ENCODE measurements at regions not wholly inside any gene's neighbourhood (a gene's known extent, or its start where the extent isn't known, plus 50 kb on each side); places are given as distances from the start of the nearest gene placed in this dataset.

DNA sequence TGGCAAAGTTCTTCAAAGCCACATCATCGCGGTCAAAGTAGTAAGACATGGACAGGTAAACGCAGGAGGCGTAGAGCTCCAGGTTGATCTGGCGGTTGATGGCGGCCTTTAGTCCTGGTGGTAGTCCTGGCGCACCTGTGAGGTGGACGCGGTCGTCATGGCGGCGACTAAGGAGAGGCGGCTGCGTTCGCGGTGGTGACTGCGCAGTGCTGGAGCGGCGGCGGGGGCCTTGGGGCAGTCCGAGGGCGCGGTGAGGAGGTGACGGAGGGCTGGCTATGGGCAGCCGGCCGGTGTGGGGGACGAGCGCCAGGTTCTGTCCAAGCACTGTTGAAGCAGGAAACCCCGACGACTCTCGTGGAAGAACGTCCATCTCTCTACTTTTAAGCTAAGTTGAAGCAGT is 136.8 kb downstream of the BASP1 start:
- WGBS, 3 donors, result 96 to 97% (median 97%) methylated on average over 32 of the region's 32 CpGs
- intact Hi-C loops (cut with DNase I), result no loop called here
- H3K27ac ChIP-seq, result no peak overlapping the region
- no peaks in the 10 kb centered on the region for H3K4me1 ChIP-seq (ENCODE audit: insufficient read depth)
- TF ChIP-seq, protein P1, sequence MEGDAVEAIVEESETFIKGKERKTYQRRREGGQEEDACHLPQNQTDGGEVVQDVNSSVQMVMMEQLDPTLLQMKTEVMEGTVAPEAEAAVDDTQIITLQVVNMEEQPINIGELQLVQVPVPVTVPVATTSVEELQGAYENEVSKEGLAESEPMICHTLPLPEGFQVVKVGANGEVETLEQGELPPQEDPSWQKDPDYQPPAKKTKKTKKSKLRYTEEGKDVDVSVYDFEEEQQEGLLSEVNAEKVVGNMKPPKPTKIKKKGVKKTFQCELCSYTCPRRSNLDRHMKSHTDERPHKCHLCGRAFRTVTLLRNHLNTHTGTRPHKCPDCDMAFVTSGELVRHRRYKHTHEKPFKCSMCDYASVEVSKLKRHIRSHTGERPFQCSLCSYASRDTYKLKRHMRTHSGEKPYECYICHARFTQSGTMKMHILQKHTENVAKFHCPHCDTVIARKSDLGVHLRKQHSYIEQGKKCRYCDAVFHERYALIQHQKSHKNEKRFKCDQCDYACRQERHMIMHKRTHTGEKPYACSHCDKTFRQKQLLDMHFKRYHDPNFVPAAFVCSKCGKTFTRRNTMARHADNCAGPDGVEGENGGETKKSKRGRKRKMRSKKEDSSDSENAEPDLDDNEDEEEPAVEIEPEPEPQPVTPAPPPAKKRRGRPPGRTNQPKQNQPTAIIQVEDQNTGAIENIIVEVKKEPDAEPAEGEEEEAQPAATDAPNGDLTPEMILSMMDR (IDR thresholded peaks at IDR 0.05), result no peak
- TF ChIP-seq POLR2A (IDR thresholded peaks at IDR 0.05) (no peak), EP300 (IDR thresholded peaks at IDR 0.05) (no peak)
- no peak for DNase-seq
- H3K4me3 ChIP-seq, result no peak overlapping the region
- H3K27me3 ChIP-seq, result no peaks in the 10 kb centered on the region
- H3K36me3 ChIP-seq, result no peaks in the 10 kb centered on the region
- H3K9me3 ChIP-seq, result no peaks in the 10 kb centered on the region

DNA sequence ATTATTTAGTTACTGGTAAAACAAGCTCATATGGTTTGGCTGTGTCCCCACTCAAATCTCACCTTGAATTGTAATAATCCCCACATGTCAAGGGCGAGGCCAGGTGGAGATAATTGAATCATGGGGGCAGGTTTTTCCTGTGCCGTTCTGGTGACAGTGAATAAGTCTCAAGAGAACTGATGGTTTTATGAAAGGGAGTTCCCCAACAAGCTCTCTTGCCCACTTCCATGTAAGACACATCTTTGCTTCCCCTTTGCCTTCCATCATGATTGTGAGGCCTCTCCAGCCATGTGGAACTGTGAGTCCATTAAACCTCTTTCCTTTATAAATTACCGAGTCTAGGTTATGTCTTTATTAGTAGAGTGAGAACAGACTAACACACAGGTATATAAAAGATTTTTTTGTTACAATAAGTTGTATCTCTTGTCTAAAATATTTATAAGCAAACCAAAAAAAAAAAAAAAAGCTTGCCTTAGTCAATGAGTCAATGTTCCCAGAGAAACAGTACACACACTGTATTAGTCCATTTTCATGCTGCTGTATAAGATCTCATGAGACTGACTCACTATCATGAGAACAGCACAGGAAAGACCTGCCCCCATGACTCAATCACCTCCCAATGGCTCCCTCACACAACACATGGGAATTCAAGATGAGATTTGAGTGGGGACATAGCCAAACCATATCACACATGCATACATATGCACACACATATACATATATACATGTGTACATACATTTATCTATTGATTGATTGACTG is 138.3 kb downstream of the BASP1 start:
- H3K27ac ChIP-seq, result no peak overlapping the region
- TF ChIP-seq, protein P1 (IDR thresholded peaks at IDR 0.05), result no peak
- TF ChIP-seq EP300 (IDR thresholded peaks at IDR 0.05), result no peak
- no peak for TF ChIP-seq POLR2A (IDR thresholded peaks at IDR 0.05)
- DNase-seq, result no peak
- no peaks in the 10 kb centered on the region for H3K27me3 ChIP-seq
- WGBS, 3 donors, result 92 to 93% (median 92%) methylated on average over 3 of the region's 3 CpGs
- H3K4me1 ChIP-seq (ENCODE audit: insufficient read depth), result peaks cover 3% of the 10 kb centered on the region
- H3K36me3 ChIP-seq, result no peaks in the 10 kb centered on the region
- no peaks in the 10 kb centered on the region for H3K9me3 ChIP-seq
- intact Hi-C loops (cut with DNase I), result no loop called here
- no peak overlapping the region for H3K4me3 ChIP-seq

DNA sequence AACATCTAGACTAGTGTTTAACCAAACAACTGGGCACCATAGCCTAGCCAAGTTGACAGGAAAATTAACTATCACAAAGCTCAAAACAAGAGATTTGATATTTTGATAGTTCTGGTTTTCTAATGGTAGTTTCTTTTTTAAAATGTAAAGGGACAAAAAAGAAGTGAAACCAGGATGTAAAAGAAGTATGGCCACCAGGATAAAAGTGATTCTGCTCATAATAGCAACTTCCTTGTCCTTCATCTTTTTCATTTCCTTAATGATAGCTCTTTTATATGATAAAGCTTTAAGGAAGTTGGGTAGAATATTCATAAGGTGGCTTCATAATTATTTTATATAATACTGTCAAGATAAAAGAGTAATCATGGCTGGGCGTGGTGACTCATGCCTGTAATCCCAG is 139.1 kb downstream of the BASP1 start:
- no peaks in the 10 kb centered on the region for H3K36me3 ChIP-seq
- no peaks in the 10 kb centered on the region for H3K27me3 ChIP-seq
- intact Hi-C loops (cut with DNase I), result no loop called here
- no peak overlapping the region for H3K27ac ChIP-seq
- TF ChIP-seq POLR2A (IDR thresholded peaks at IDR 0.05) (no peak), EP300 (IDR thresholded peaks at IDR 0.05) (no peak)
- TF ChIP-seq, protein P1 (IDR thresholded peaks at IDR 0.05), result no peak
- WGBS, 3 donors, result 74 to 89% (median 86%) methylated on average over 1 of the region's 1 CpG
- DNase-seq, result no peak
- no peak overlapping the region for H3K4me3 ChIP-seq
- H3K9me3 ChIP-seq, result no peaks in the 10 kb centered on the region
- peaks cover 3% of the 10 kb centered on the region for H3K4me1 ChIP-seq (ENCODE audit: insufficient read depth)

DNA sequence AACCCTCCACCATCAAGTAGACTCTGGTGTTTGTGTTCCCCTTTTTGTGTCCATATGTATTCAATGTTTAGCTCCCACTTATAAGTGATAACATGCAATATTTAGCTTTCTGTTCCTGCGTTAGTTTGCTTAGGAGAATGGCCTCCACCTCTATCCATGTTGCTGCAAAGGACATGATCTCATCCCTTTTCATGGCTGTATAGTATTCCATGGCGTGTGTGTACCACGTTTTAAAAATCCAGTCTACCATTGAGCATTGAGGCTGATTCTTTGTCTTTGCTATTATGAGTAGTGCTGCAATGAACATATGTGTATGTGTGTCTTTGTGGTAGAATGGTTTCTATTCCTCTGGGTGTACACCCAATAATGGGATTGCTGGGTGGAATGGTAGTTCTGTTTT is 140.1 kb downstream of the BASP1 start:
- Histone ChIP-seq H3K9me3 (no peaks in the 10 kb centered on the region), H3K36me3 (no peaks in the 10 kb centered on the region), H3K4me1 (ENCODE audit: insufficient read depth) (peaks cover 3% of the 10 kb centered on the region), H3K4me3 (no peak overlapping the region), H3K27me3 (no peaks in the 10 kb centered on the region), H3K27ac (no peak overlapping the region)
- 83 to 96% (median 86%) methylated on average over 3 of the region's 3 CpGs for WGBS, 3 donors
- DNase-seq, result no peak
- TF ChIP-seq EP300 (IDR thresholded peaks at IDR 0.05) (no peak), POLR2A (IDR thresholded peaks at IDR 0.05) (no peak)
- TF ChIP-seq, protein P1 (IDR thresholded peaks at IDR 0.05), result no peak
- intact Hi-C loops (cut with DNase I), result no loop called here

Measured in ovary (tissue), 7 donors.